GM18505 (cell line): ENCODE measurements at regions not wholly inside any gene's neighbourhood (a gene's known extent, or its start where the extent isn't known, plus 50 kb on each side); places are given as distances from the start of the nearest gene placed in this dataset.

Experiments used
- ATAC-seq: cut with Tn5 transposase; IDR thresholded peaks from one replicate; pipeline ENCODE4 v1.9.1; 2021; ENCODE audit not compliant: unreplicated experiment
- POLR2A ChIP-seq: IDR thresholded peaks from 4 replicates; pipeline ENCODE4 v1.6.1; 2011; ENCODE audit warnings: borderline replicate concordance; ENCODE audit not compliant: insufficient read depth, insufficient read length; ENCODE audit errors: extremely low read depth

GRCh38 chr2:22694300-22694699 lies 690.7 kb upstream of the KLHL29 start:
- no peak for ATAC-seq
- TF ChIP-seq POLR2A, result no peak

- no peak for TF ChIP-seq POLR2A
Measured at GRCh38 chr2:22694856-22695255, 690.1 kb upstream of the KLHL29 start.

GRCh38 chr2:22697054-22697788 lies 687.8 kb upstream of the KLHL29 start:
- no peak for ATAC-seq
- no peak for TF ChIP-seq POLR2A

More at GRCh38 chr2:22694856-22695255, 690.1 kb upstream of the KLHL29 start:
- no peak for ATAC-seq

- ATAC-seq, result no peak
Measured at GRCh38 chr2:22701561-22702160, 683.3 kb upstream of the KLHL29 start.

GRCh38 chr2:22703286-22703920 lies 681.6 kb upstream of the KLHL29 start:
- ATAC-seq, result no peak

More at GRCh38 chr2:22701561-22702160, 683.3 kb upstream of the KLHL29 start:
- TF ChIP-seq POLR2A, result no peak

DNA sequence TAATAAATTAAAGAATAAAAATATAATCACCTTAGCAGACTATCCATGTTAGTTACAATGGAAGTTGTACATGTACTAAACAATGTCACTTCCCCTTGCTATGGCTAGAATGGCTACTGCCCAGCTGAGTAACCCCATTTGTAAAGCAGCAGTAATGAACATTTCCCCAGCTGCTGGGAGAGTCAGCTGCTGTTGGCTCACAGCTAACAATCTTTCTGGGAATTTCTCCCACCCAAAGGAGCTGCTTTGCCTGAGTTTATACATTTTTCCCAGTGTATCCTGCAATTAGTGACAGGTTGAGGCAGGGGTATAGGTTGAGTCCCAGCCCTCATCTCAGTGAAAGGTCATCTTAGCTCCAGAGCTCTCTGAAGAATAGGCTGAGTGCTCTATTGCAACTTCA lies 665.6 kb upstream of the KLHL29 start:
- no peak for ATAC-seq
- TF ChIP-seq POLR2A, result no peak

More at GRCh38 chr2:22703286-22703920, 681.6 kb upstream of the KLHL29 start:
- no peak for TF ChIP-seq POLR2A

DNA sequence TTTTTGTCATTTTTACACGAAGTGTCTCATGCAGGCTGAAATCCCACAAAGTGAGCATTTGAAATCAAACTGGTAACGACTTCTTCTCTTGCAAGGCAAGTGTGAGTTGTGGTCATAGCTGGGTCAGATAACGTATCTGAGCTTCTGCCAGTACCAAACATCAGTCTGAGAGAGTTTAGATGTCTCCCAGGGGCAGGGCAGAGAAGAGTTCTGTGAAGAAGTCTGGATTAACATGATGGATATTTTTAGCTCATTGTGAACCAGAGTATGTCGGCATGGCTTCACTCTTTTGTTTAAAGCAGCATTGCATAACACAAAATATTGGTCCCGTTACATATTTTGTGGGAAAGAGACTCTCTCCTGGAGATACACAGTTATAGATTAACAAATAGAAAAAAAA lies 655.5 kb upstream of the KLHL29 start:
- ATAC-seq, result no peak
- no peak for TF ChIP-seq POLR2A

GRCh38 chr2:22734373-22735045 lies 650.5 kb upstream of the KLHL29 start:
- no peak for ATAC-seq
- TF ChIP-seq POLR2A, result no peak

GRCh38 chr2:22737144-22737543 lies 647.8 kb upstream of the KLHL29 start:
- ATAC-seq, result no peak
- no peak for TF ChIP-seq POLR2A

GRCh38 chr2:22741216-22741615 lies 643.8 kb upstream of the KLHL29 start:
- no peak for TF ChIP-seq POLR2A
- no peak for ATAC-seq

GRCh38 chr2:22748909-22749308 lies 636.1 kb upstream of the KLHL29 start:
- TF ChIP-seq POLR2A, result no peak
- no peak for ATAC-seq

DNA sequence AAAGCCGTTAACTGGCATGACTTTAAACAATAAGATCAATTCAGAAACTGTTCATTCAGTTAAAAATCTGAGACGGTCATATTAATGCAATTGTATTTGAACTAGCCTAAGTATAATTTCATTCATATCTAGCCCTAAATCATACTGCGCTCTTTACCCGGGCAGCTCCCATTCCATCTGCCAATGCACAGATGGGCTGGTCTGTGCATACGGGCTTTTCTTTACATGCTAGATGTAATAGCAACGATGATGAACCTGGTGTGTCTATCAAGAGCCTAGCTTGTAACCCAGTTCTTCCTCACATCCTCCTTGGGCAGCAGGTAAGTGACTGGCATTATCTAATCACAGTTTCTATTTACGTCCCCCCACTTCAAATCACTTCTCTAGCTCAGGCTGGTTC lies 631.5 kb upstream of the KLHL29 start:
- TF ChIP-seq POLR2A, result no peak
- no peak for ATAC-seq

GRCh38 chr2:22756276-22757043 lies 628.5 kb upstream of the KLHL29 start:
- no peak for ATAC-seq
- no peak for TF ChIP-seq POLR2A
